ENCODE measurements at regions not wholly inside any gene's neighbourhood (a gene's known extent, or its start where the extent isn't known, plus 50 kb on each side); places are given as distances from the start of the nearest gene placed in this dataset.
"Not testable (repeated sequence)": the region's sequence is repeated elsewhere in the genome, so short reads cannot be mapped to it uniquely, and the experiment has no call there.

- DNase-seq, result no peak
Observed at GRCh38 chr11:122020902-122021301, 95.1 kb downstream of the BLID start.

DNA sequence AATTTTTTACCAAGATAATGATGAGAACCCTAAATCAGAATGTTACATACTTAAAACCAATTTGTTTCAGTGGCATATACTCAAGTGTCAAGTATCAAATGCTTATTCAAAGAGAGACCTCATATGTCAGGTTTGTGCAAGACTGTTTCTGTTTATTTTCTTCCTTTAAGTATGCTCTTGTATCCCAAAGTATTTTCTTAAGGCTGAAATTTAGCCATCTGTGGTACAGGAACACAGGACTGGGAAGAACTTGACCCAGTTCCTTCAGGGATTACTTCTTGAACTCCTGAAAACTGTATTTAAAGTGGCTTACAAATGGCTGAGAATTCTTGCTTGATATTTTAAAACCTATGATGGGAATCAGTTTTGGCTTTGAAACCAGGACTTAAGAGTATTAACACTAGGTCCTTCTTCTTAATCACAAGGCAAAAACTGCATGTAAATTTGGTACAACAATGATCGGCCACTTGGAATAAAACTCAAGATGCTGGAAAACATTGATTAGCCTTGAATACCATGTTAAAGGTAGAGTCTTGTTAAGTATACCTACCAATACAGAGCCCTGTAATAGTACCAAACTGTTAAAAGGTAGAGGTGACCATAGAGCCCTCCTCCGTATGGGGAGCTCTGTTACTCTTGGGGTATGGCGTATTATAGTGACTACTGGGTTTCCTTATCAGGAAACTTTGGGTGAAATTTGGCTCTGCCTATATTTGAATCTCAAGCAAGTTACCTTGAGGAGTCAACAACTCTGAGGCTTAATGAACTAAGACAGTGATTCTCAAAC, 95.9 kb downstream of the BLID start:
- no peak for DNase-seq

DNA sequence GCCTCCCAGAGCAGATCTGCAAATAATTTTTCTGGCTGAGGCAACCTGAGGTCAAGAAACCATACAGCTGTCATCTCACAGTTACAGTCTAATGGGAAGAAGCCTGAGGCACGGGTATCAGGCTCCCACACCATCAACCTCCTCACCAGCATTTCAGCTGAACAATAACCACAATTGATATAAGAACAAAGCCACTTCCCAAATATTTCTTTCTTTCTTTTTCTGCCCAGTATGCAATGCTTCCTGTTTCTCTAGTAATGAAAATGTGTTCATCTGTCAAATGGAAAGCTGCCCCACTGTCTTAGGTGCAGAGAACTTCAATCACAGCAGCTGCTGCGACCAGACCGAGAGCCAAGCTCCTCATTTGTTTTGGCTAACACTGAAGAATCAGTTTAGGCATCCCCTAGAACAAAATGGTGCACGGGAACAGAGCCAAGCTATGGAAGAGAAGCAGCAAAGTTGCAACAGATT, 108.4 kb downstream of the BLID start:
- DNase-seq, result no peak

DNA sequence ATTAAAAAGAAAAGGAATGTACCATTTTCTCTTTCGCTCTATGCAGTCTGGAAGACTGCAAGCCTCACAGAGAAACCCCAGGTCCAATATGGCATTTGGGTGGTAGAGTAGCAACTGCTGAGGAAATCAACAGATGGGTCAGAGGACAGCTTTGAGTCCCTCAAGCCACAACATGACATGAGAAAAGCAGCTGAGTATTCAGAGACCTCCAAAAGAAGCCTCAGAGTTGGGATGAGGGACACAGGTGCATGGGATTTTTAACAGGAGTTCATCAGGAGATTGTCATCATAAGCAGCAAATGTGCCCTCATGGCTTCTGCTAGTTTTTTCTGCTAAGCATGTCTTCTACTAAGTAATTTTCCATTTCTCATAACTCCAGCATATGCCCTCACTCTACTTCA, 111.6 kb downstream of the BLID start:
- DNase-seq, result no peak

DNA sequence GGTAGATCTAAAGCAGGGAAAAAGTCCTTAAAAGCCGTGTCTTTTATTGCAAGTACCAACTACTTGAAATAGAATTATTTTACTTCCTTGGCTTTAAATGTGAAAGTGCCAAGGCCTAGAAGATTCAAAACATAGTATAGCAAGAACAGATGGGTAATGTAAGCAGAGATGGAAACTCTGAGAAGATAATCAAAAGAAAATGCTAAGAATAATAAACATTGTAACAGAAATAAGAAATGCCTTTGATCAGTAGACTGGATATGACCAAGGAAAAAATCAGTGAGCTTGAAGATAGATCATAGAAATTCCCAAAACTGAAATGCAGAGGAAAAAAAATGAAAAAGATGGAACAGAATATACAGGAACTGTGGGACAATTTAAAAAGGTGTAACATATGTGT, 113.1 kb downstream of the BLID start:
- DNase-seq, result no peak

GRCh38 chr11:122002047-122002446, 114.0 kb downstream of the BLID start:
- DNase-seq, result no peak

DNA sequence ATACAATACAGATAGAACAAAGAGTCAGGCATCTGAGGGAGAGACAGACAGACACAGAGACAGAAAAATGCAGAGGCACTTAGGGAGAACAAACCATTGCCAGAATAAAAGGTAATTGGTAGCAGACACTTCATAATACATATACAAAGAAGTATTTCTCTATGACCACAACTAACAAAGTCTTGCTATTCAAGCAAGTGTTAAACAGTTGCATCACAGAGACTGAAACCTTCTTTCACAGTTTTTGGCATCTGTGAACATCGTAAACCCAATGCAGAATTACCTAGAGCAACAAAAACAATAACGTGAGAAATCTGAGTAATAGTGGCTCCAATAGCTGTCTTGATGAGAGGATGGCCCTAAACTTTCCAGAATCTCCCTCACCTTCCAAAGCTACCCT, 116.4 kb downstream of the BLID start:
- DNase-seq, result no peak

DNA sequence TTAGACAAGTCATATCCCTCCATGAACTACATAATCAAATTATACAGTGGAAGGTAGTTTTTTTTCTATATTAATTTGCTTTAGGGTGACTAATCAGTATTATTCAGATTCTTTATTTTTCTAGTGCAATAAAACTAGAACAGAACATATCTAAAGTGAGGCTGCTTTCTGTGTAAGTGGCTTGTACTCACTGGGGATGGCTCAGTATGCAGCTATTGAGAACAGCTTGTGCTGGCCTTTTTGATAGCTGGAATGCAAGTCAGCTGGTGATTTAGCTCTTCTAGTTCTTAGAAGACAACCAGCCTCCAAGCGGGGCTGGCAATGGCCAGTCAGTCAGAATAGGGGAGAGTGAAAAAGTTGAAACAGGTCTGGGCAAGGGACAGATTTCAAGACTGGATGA, 119.4 kb downstream of the BLID start:
- no peak for DNase-seq

- DNase-seq, result no peak
Observed at GRCh38 chr11:121983901-121984300, 132.1 kb downstream of the BLID start.

- DNase-seq, result not testable (repeated sequence)
Observed at GRCh38 chr11:121977914-121978313, 138.1 kb downstream of the BLID start.

GRCh38 chr11:121968638-121969037, 147.4 kb downstream of the BLID start:
- DNase-seq, result no peak

DNA sequence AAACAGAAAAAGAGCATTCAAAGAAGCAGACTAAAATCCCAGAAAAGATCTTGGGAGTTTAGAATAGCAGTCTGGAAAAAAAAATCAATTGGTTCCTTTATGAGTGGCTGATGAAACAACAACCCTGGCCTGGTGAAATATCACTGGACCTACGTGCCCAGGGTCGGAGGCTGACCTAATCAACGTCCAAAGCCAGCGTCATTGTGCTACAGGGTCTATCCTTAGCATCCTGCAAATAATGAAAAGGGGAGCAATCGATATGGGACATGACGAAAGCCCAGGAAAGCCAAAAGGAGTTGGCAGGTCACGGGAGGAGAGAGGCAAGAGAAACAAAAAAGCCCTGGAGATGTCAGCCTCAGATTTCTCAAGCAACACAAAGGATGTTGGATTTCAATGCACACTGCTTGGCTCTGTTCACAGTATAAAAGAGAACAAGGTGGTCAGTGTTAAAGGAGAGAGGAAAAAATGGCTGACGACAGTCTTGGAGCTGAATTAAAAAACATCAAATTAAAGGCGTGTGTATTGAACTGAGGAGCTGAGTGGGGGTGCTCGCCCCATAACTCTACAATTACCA, 148.8 kb downstream of the BLID start:
- DNase-seq, result no peak

- no peak for DNase-seq
Observed at GRCh38 chr11:121965330-121965729, 150.7 kb downstream of the BLID start.

GRCh38 chr11:121964591-121964990, 151.4 kb downstream of the BLID start:
- no peak for DNase-seq

DNA sequence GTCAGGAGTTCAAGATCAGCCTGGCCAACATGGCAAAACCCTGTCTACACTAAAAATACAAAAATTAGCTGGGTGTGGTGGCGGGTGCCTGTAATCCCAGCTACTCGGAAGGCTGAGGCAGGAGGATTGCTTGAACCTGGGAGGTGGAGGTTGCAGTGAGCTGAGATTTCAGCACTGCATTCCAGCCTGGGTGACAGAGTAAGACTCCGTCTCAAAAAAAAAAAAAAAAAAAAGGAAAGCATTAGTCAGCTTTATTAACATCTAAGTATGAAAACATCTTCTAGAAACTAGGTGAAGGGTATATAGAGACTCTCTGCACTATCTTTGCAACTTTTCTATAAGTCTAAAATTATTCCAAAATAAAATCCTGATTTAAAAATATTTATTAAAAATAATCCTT, 152.2 kb downstream of the BLID start:
- not testable (repeated sequence) for DNase-seq

DNA sequence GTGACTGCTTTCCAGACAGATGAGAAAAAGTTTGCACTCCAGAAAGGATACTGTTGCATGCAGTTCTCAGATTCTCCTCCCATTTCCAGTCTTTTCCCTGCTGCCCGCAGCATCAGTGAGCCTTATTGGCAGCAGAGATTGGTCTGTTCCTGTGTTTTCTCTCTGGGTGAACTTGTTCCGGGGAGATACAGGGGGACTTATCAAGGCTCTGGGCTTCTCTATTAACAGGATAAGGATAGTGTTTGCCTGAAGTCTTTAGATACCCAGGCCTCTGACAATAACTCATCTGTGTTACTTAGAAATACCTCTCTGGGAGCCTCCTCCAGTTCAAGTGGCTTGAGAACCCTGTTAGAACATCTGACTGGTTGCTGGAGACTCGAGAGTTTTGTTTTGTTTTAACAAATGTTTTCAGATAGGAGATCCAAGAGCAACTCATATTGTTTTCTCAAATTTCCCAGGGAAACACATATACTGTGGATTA, 154.7 kb downstream of the BLID start:
- no peak for DNase-seq

- no peak for DNase-seq
Observed at GRCh38 chr11:121958971-121959325, 157.1 kb downstream of the BLID start.

DNA sequence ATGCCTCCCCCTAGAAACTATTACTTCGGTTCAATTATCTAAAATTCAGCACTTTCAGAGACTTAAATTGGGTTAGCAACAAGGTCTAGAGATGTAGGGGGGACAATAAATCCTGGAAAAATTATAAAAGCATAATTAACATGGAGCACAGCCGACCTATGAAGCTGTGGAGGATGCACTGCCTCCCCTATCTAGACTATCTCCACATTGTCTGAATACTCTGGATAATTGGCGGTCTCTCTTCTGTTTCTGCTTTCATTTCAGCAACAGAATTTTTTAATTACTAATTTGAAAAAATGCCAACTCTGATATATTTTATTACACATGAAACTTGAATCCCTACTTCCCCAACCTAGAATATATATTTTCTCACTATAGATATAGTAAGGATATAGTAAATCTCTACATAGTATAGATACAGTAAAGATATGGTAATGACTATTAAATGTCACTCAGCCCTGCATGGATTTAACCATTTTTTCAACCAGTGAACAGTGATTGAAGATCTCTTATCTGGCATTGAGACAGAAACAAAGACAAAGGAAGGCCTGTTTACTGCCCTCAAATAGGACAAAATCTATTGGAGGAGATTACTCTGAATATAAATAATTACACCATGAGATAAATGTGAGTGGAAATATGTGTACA, 157.6 kb downstream of the BLID start:
- no peak for DNase-seq

- no peak for DNase-seq
Observed at GRCh38 chr11:121953122-121953521, 162.9 kb downstream of the BLID start.

- DNase-seq, result no peak
Observed at GRCh38 chr11:121950160-121950559, 165.9 kb downstream of the BLID start.

DNA sequence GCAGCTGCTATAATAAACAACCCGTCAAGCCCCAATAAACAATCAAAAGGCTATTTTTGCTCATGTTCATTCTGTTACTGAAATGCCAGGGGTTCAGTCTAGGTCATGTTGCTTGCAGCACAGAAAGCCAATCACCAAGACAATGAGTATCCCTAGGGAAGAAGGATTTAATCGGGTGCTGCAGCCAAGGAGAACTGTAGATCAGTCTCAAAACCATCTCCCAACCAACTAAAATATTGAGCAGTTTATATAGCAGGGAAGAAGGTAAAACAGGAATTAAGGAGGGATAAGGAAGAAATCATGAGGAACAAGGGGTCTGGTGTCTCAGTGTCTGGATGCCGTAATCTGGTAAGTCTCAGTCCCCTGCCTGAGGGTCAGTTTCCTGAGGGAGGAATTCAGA, 169.5 kb downstream of the BLID start:
- DNase-seq, result no peak

DNA sequence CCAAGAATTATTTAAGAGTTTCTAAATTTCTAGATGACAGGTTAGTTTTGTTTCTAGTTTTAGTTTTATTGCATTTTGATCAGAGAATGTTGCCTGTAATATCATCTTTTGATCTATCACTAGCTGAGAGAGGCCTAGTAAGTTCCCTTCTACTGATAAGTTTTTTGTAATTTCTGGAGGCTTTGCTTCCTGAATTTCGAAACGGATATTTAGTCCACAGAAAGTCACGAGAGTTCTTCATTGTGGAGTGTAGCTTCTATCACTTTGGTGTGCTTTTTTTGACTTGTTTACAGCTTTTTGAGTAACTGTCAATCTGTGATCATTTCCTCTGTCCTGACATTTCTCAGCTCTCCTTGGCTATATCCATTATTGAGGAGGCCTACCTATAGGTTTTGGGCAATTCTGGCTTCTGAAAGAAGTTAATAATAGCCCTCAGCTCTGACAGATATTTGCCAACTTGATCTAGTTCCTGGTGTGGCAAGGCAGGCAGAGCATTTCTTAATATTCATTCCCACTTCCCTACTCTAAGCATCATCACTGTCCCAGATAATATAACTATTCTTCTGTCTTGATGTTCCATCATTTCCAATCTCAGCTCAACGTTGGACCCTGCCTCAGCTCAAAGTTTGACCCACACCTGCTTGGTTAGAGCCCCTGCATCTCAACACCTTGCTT, 171.3 kb downstream of the BLID start:
- DNase-seq, result no peak

GRCh38 chr11:121938076-121938475, 177.9 kb downstream of the BLID start:
- DNase-seq, result no peak
